Upper lobe of left lung (tissue), 6 donors: ENCODE measurements at regions not wholly inside any gene's neighbourhood (a gene's known extent, or its start where the extent isn't known, plus 50 kb on each side); places are given as distances from the start of the nearest gene placed in this dataset.
"Not testable (repeated sequence)": the region's sequence is repeated elsewhere in the genome, so short reads cannot be mapped to it uniquely, and the experiment has no call there.

Source experiments
- ATAC-seq, 2 donors: fragments of 200-7000 bp; cut with Tn5 transposase; one replicate each; pipeline ENCODE4 v1.9.1; 2022; ENCODE audit warnings: mild to moderate bottlenecking in 2 of 2, moderate library complexity in 2 of 2; ENCODE audit not compliant: low FRiP score in 2 of 2
- DNase-seq, 2 donors: peaks; one replicate each; pipeline ENCODE4 v3.0.0-alpha.2; 2019 to 2020
- H3K27ac ChIP-seq, 4 donors: fragments of 200-600 bp; sonication (generic); one replicate each; pipeline ENCODE4 v1.5.1; 2016 to 2019
- H3K27me3 ChIP-seq, 4 donors: fragments of 200-600 bp; sonication (generic); one replicate each; pipeline ENCODE4 v1.5.1; 2017 to 2019
- H3K36me3 ChIP-seq, 4 donors: fragments of 200-600 bp; sonication (generic); one replicate each; pipeline ENCODE4 v1.5.1; 2016 to 2019
- H3K4me1 ChIP-seq, 4 donors: fragments of 200-600 bp; sonication (generic); one replicate each; pipeline ENCODE4 v1.5.1; 2018 to 2019
- H3K4me3 ChIP-seq, 4 donors: fragments of 200-600 bp; sonication (generic); one replicate each; pipeline ENCODE4 v1.5.1; 2017 to 2019; ENCODE audit warnings: mild to moderate bottlenecking in 2 of 4, moderate library complexity in 1 of 4
- H3K9me3 ChIP-seq, 4 donors: fragments of 200-600 bp; sonication (generic); one replicate each; pipeline ENCODE4 v1.5.1; 2018 to 2019
- EP300 ChIP-seq, 4 donors: sonication (generic); formaldehyde crosslinking; IDR thresholded peaks; one replicate each; pipeline ENCODE4 v1.5.1; 2017; ENCODE audit warnings: antibody characterized with exemption in 4 of 4, control low read depth in 2 of 4
- POLR2A ChIP-seq, 4 donors: fragments of 450-650 bp; IDR thresholded peaks; one replicate each; pipeline ENCODE4 v1.5.1; 2016 to 2017; ENCODE audit warnings: antibody characterized with exemption in 4 of 4, mild to moderate bottlenecking in 2 of 4
- POLR2AphosphoS5 ChIP-seq, 2 donors: sonication (generic); formaldehyde crosslinking; IDR thresholded peaks; one replicate each; pipeline ENCODE4 v1.5.1; 2017; ENCODE audit warnings: antibody characterized with exemption in 2 of 2
- WGBS, 2 donors: methylation state at CpG; one replicate each; pipeline ENCODE4 v1.1.5; 2017 to 2018; 5-methylcytosine and 5-hydroxymethylcytosine counted together
- TF ChIP-seq, protein P1 (sequence below), 6 experiments: fragments of 450-650 bp in 4 of 6; fragments of 200-600 bp in 2 of 6; sonication (generic) in 2 of 6; IDR thresholded peaks; one replicate each; pipeline ENCODE4 v1.5.1; 2016 to 2019; ENCODE audit warnings: antibody characterized with exemption in 6 of 6
- donor health status: DM: no; HTN: no; CAD: no; lungs with moderate emphysema.
- donor health status: DM: no; HTN: yes; CAD: no; lungs with severe emphysema.

DNA sequence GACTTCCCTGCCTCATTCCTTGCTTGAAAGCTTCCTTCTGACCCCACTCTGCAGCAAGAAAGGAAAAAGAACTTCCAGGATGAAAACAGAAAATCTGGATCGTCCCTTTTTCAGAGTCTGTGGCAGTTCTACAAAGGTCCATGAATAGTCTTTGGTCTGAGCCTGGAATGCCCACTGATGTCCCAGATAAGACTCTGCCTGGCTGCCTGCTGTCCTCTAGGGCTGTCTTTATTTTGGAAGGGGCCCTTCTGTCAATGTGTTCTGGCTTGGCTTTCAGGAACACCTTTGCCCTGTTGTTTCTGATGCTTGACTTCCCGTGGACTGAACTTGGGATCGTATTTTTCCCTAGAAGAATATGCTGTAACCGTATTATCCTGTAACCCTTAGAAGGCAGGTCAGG lies 114.7 kb upstream of the LNX1 start:
- DNase-seq, result no peak
- Histone ChIP-seq H3K27me3 (no peaks in the 10 kb centered on the region), H3K4me3 (no peak overlapping the region), H3K4me1 (peaks cover 28 to 45% (median 29%) of the 10 kb centered on the region in 4 donors), H3K27ac (peak overlapping the region in 2 of 4 donors; percentile 7 to 38), H3K9me3 (no peaks in the 10 kb centered on the region), H3K36me3 (no peaks in the 10 kb centered on the region)
- ATAC-seq, result no peak
- 37 to 50% methylated on average over 4 of the region's 4 CpGs for WGBS, 2 donors
- TF ChIP-seq POLR2AphosphoS5 (IDR thresholded peaks at IDR 0.05) (no peak), POLR2A (IDR thresholded peaks at IDR 0.05) (no peak), EP300 (IDR thresholded peaks at IDR 0.05) (no peak)
- TF ChIP-seq, protein P1, sequence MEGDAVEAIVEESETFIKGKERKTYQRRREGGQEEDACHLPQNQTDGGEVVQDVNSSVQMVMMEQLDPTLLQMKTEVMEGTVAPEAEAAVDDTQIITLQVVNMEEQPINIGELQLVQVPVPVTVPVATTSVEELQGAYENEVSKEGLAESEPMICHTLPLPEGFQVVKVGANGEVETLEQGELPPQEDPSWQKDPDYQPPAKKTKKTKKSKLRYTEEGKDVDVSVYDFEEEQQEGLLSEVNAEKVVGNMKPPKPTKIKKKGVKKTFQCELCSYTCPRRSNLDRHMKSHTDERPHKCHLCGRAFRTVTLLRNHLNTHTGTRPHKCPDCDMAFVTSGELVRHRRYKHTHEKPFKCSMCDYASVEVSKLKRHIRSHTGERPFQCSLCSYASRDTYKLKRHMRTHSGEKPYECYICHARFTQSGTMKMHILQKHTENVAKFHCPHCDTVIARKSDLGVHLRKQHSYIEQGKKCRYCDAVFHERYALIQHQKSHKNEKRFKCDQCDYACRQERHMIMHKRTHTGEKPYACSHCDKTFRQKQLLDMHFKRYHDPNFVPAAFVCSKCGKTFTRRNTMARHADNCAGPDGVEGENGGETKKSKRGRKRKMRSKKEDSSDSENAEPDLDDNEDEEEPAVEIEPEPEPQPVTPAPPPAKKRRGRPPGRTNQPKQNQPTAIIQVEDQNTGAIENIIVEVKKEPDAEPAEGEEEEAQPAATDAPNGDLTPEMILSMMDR (IDR thresholded peaks at IDR 0.05), result no peak

DNA sequence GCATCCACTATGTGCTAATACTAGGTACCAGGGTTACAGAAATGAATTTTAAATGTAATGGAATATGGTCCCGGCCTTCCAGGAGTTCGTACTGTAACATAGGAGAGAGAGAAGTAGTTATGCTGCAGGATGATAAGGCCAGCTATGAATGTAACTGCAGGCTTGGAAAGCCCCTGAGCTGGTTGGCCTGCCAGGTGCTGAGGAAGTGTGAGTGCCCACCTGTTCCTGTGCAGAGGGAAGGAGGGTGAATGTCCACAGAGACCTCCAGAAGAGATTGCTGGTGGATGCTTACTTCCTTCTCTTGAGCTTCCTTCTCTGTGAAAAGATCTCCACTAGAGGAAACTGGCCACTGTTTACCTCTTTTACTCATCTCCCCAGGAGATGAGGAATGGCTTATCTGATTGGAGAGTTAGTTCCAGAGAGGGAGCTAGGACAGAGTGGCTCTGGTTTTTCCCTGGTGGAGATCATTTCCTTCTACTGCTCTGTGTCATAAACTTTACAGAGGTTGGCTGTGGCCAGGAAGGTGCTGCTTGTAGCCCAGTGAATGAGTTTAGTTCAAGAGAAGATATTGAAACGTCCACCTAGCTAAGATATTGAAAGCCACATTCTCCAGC lies 114.0 kb upstream of the LNX1 start:
- no peak overlapping the region for H3K4me3 ChIP-seq
- DNase-seq (no peak), ATAC-seq (no peak)
- H3K27ac ChIP-seq, result peak overlapping the region in 2 of 4 donors; percentile 7 to 38
- 79 to 90% methylated on average over 3 of the region's 3 CpGs for WGBS, 2 donors
- no peaks in the 10 kb centered on the region for H3K36me3 ChIP-seq
- no peak for TF ChIP-seq EP300 (IDR thresholded peaks at IDR 0.05)
- TF ChIP-seq POLR2A (IDR thresholded peaks at IDR 0.05), result no peak
- H3K27me3 ChIP-seq, result no peaks in the 10 kb centered on the region
- H3K9me3 ChIP-seq, result no peaks in the 10 kb centered on the region
- peaks cover 28 to 45% (median 29%) of the 10 kb centered on the region in 4 donors for H3K4me1 ChIP-seq

GRCh38 chr4:53704329-53704728 lies 113.0 kb upstream of the LNX1 start:
- H3K4me3 ChIP-seq, result no peak overlapping the region
- no peak for DNase-seq
- H3K27me3 ChIP-seq, result no peaks in the 10 kb centered on the region
- 66 to 80% methylated on average over 2 of the region's 2 CpGs for WGBS, 2 donors
- no peaks in the 10 kb centered on the region for H3K36me3 ChIP-seq
- H3K4me1 ChIP-seq, result peaks cover 28 to 45% (median 29%) of the 10 kb centered on the region in 4 donors
- H3K27ac ChIP-seq, result peak overlapping the region in 2 of 4 donors; percentile 57 to 85
- TF ChIP-seq, protein P1 (IDR thresholded peaks at IDR 0.05), result no peak
- TF ChIP-seq EP300 (IDR thresholded peaks at IDR 0.05) (no peak), POLR2A (IDR thresholded peaks at IDR 0.05) (no peak), POLR2AphosphoS5 (IDR thresholded peaks at IDR 0.05) (no peak)
- ATAC-seq, result no peak
- H3K9me3 ChIP-seq, result no peaks in the 10 kb centered on the region

DNA sequence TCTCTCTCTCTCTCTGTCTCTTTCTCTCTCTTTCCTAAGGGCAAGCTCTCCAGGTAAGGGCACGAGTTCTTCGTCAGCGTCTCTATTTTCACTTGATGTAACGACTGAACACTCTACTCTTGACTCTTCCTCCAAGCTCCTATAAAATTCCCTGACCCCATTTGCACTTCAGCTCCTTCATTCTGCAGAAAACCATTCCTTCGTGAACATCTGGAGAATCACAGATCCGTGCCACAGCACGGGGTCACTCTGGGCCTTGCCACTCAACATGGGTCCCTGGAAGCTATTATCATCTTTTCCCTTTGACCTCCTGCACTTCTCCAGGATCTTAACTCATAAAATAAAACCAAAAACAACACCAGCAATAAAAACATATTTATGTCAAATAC lies 112.0 kb upstream of the LNX1 start:
- peak overlapping the region in 2 of 4 donors; percentile 29 to 31 for H3K4me3 ChIP-seq
- DNase-seq, result no peak
- peaks cover 28 to 45% (median 29%) of the 10 kb centered on the region in 4 donors for H3K4me1 ChIP-seq
- H3K36me3 ChIP-seq, result no peaks in the 10 kb centered on the region
- ATAC-seq, result no peak
- peak overlapping the region; percentile 59 to 85 (median 77) for H3K27ac ChIP-seq
- TF ChIP-seq POLR2AphosphoS5 (IDR thresholded peaks at IDR 0.05) (no peak), EP300 (IDR thresholded peaks at IDR 0.05) (no peak), POLR2A (IDR thresholded peaks at IDR 0.05) (no peak)
- TF ChIP-seq, protein P1 (IDR thresholded peaks at IDR 0.05), result no peak
- H3K27me3 ChIP-seq, result no peaks in the 10 kb centered on the region
- H3K9me3 ChIP-seq, result no peaks in the 10 kb centered on the region
- WGBS, 2 donors, result 37 to 38% methylated on average over 7 of the region's 7 CpGs

GRCh38 chr4:53702334-53703266 lies 111.3 kb upstream of the LNX1 start:
- peak; percentile 86 to 96 for ATAC-seq
- WGBS, 2 donors, result 8 to 16% methylated on average over 17 to 23 of the region's 24 CpGs

DNA sequence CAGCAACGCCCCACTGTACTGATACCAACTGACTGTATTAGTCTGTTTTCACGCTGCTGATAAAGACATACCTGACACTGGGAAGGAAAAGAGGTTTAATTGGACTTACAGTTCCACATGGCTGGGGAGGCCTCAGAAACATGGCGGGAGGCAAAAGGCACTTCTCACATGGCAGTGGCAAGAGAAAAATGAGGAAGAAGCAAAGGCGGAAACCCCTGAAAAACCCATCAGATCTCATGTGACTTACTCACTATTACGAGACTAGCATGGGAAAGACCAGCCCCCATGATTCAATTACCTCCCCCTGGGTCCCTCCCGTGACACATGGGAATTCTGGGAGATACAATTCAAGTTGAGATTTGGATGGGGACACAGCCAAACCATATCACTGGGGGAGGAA lies 110.0 kb upstream of the LNX1 start:
- DNase-seq, H3K36me3 ChIP-seq, H3K9me3 ChIP-seq, H3K27me3 ChIP-seq, H3K4me3 ChIP-seq, ATAC-seq: not testable (repeated sequence)
- H3K4me1 ChIP-seq, result peaks cover 25 to 41% (median 28%) of the 10 kb centered on the region in 4 donors
- peak overlapping the region in 2 of 4 donors; percentile 82 to 85 for H3K27ac ChIP-seq
- 86 to 90% methylated on average over 6 of the region's 6 CpGs for WGBS, 2 donors

More at GRCh38 chr4:53702334-53703266, 111.3 kb upstream of the LNX1 start:
- no peaks in the 10 kb centered on the region for H3K36me3 ChIP-seq
- H3K4me3 ChIP-seq, result peak overlapping the region in 3 of 4 donors; percentile 6 to 31 (median 29)
- no peaks in the 10 kb centered on the region for H3K27me3 ChIP-seq
- H3K27ac ChIP-seq, result peak overlapping the region; percentile 59 to 85 (median 77)
- TF ChIP-seq, protein P1 (IDR thresholded peaks at IDR 0.05), result no peak
- TF ChIP-seq POLR2AphosphoS5 (IDR thresholded peaks at IDR 0.05), result peak in 1 of 2 donors; percentile 74
- H3K9me3 ChIP-seq, result no peaks in the 10 kb centered on the region
- H3K4me1 ChIP-seq, result peaks cover 28 to 45% (median 29%) of the 10 kb centered on the region in 4 donors
- peak; percentile 73 to 88 for DNase-seq

DNA sequence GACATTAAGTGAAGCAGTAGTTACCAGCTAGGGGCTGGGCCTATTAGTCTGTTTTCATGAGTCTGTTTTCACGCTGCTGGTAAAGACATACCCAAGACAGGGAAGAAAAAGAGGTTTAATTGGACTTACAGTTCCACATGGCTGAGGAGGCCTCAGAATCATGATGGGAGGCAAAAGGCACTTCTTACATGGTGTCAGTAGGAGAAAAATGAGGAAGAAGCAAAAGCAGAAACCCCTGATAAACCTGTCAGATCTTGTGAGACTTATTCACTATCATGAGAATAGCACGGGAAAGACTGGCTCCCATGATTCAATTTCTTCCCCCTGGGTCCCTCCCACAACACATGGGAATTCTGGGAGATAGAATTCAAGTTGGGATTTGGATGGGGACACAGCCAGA lies 108.0 kb upstream of the LNX1 start:
- not testable (repeated sequence) for DNase-seq, ATAC-seq, H3K27ac ChIP-seq, H3K36me3 ChIP-seq, H3K27me3 ChIP-seq, H3K4me3 ChIP-seq, H3K9me3 ChIP-seq
- H3K4me1 ChIP-seq, result peaks cover 21 to 23% (median 22%) of the 10 kb centered on the region in 4 donors
- WGBS, 2 donors, result 84 to 89% methylated on average over 2 of the region's 2 CpGs
